GM21390 (cell line): ENCODE measurements at regions not wholly inside any gene's neighbourhood (a gene's known extent, or its start where the extent isn't known, plus 50 kb on each side); places are given as distances from the start of the nearest gene placed in this dataset.

ENCODE experiments used
- ATAC-seq: cut with Tn5 transposase; IDR thresholded peaks from one replicate; pipeline ENCODE4 v1.9.1; 2021; ENCODE audit not compliant: unreplicated experiment

DNA sequence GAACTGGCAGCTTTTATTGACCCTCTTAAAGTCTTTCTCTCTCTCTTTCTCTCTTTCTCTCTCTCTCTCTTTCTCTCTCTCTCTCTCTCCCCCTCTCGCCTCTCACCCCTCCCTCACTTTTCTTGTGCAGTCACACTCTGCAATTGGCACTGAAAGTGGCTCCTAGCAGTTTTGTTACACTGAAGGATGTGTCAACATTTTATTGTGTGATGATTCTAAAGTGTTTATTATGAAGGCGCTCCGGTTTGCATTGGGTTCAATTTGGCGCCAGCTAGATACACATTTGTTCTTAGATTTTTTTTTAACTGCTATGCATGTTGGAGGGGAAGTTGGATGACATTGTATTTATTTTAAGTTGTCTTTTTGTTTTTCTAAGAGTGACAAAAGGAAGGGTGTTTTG, 64.0 kb upstream of the CHRM3 start:
- no peak for ATAC-seq

DNA sequence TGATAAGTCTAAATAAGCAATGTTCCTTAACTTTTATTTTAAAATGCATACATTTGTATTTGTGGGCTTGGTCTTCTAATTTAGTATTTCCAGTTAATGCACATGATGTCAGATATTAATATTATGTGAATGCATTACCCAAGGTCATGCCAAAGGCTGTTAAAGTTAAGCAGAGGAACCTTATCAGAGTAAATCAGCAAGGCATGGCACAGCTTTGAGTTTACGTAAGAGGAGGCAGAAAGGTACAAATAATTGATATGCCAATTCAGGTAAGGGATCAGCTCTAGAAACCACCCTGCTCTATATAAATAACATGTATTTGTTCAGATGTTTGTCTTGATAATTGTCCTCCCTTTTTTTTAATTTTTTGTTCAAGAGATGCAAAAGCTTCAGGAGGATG, 64.5 kb upstream of the CHRM3 start:
- no peak for ATAC-seq

GRCh38 chr1:239317948-239318347, 68.4 kb upstream of the CHRM3 start:
- ATAC-seq: no peak

- ATAC-seq: no peak
Observed at GRCh38 chr1:239315631-239316217, 70.6 kb upstream of the CHRM3 start.

DNA sequence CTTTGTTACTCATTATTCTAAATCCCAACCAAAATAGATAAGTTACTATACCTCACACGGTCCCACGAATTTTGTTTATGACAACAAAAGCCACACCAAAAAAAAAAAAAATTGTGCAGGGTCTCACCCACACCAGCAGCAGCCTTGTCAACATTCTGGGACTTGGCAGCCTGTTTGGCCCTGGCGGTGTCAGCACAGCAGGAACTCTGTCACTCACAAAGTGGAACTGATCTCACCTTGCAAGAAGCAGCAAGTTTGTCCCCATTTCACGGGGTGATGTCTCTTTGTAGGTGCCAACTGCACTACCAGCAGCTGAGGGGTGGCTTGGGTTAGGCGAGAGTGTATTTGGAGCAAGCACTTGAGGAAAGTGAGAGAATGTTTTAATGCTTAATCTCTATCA, 75.0 kb upstream of the CHRM3 start:
- ATAC-seq: no peak

- ATAC-seq: peak; percentile 65
Observed at GRCh38 chr1:239308701-239309333, 77.6 kb upstream of the CHRM3 start.

GRCh38 chr1:239307886-239308285, 78.5 kb upstream of the CHRM3 start:
- no peak for ATAC-seq

GRCh38 chr1:239306426-239306825, 79.9 kb upstream of the CHRM3 start:
- no peak for ATAC-seq

GRCh38 chr1:239303289-239303688, 83.1 kb upstream of the CHRM3 start:
- ATAC-seq: no peak

DNA sequence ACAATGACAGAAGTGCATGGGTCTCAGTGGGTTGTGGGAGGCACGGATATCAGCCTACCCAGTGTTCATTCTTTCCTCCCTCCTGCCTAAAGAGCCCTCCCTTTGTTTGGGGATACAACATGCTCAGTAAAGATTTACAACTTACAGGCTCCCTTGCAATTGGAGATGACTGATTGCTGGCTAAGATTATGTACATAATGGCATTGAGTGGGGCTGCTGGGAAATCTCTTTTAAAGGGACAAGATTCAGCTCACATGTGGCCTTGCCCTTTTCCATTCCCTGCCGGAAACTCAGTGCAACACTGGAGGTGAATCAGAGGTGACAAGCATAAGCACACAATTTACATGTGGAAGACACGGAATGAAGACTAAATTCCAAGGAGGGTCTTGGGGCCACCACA, 83.7 kb upstream of the CHRM3 start:
- ATAC-seq: no peak

GRCh38 chr1:239301251-239301650, 85.1 kb upstream of the CHRM3 start:
- ATAC-seq: no peak

GRCh38 chr1:239297910-239298309, 88.5 kb upstream of the CHRM3 start:
- no peak for ATAC-seq

- no peak for ATAC-seq
Observed at GRCh38 chr1:239293350-239294110, 92.8 kb upstream of the CHRM3 start.

DNA sequence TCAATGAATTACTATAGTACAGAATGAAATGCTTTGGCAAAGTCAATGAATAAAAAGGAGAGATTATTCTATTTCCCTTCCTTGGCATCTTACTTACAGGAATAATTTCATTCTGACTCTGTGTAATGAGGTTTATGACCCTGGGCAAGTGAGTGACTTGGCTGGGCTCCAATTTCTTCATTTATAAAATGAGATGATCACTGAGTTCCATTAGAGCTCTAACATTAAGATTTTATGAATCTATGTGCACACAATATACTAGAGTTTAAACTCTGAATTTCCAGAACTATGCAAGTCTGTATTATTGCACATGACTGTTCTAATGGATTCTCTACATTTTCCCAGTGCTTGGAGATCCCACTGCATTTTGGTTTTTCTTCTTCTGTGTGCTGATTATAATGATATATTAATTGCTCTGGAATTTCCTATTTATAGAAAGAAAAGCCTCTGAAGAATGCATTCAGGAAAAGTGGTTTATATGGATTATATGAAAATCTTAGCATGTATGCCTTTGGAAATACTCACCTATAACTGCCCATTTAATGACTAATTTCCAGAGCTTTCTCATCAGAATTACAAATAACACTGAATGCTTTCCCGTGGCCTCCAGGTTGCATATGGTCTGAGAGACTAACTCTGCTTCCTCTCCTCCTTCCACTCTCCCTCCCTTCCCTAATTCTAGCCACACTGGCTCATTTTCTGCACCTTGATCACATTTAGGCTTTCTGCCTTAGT, 97.4 kb upstream of the CHRM3 start:
- no peak for ATAC-seq

GRCh38 chr1:239287296-239287695, 99.1 kb upstream of the CHRM3 start:
- ATAC-seq: no peak

DNA sequence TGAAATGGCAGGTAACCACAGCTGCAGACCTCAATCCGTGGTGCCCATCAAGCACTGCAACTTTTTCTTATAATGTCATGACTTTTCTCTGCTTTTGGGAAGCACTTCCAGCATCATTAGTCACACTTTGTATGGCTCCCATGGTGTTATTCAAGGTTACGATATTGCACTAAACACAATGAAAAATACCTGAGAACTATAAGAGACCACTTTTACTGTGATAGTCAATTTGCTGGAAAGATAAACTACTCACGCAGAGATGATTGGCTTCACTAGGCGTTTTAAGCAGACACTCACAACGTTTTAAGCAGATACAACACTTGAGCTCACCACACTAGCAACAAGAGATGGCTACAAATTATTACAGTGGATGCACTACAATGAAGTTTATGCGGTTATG, 103.2 kb upstream of the CHRM3 start:
- no peak for ATAC-seq

- ATAC-seq: no peak
Observed at GRCh38 chr1:239282411-239282810, 104.0 kb upstream of the CHRM3 start.

DNA sequence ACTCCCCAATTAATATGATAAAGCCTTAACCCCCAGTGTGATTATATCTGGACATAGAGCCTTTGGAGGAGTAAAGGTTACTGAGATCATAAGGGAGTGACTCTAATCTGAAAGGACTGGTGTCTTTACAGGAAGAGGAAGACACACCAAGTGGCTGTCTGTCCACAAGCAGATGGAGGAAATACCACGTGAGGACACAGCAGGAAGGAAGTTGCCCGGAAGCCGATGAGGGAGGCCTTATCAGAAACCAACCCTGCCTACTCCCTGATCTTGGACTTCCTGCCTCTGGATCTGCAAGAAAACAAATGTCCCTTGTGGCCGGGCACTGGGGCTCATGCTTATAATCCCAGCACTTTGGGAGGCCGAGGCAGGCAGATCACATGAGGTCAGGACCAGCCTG, 110.3 kb upstream of the CHRM3 start:
- ATAC-seq: no peak

GRCh38 chr1:239274242-239274830, 112.0 kb upstream of the CHRM3 start:
- ATAC-seq: no peak

DNA sequence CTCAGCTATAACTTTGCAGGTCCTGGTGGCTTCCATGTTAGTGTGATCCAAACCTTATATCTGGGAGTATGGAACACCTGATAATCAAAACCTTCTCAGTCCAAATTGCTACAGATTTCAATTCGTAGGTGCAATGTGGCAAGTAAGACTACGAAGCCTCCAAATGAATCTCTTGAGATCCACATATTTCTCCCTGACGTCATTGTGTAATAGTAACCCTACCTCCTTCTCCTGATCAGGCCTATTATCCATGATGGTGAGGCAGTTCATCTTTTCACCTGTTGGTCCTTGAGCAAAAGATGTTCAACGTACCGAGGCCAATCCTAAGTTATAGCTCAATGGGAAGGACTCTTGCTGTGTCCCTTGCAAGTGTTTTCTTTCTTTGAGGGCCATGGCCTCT, 115.9 kb upstream of the CHRM3 start:
- no peak for ATAC-seq

GRCh38 chr1:239269706-239270105, 116.7 kb upstream of the CHRM3 start:
- no peak for ATAC-seq
